GM23248 (cell line): ENCODE measurements at regions not wholly inside any gene's neighbourhood (a gene's known extent, or its start where the extent isn't known, plus 50 kb on each side); places are given as distances from the start of the nearest gene placed in this dataset.
"Not testable (repeated sequence)": the region's sequence is repeated elsewhere in the genome, so short reads cannot be mapped to it uniquely, and the experiment has no call there.

Experiments used
- DNase-seq: peaks from one replicate; pipeline ENCODE4 v3.0.0-alpha.2; 2015
- H2AFZ ChIP-seq: fragments of 200-600 bp; sonication (generic); 2 replicates; pipeline ENCODE4 v1.6.1; 2016; ENCODE audit warnings: antibody characterized with exemption
- H3F3A ChIP-seq: fragments of 200-600 bp; sonication (generic); 2 replicates; pipeline ENCODE4 v1.6.1; 2016; ENCODE audit warnings: mild to moderate bottlenecking, antibody characterized with exemption, mixed run types; ENCODE audit not compliant: insufficient read depth
- H3K27ac ChIP-seq: fragments of 200-600 bp; sonication (generic); 2 replicates; pipeline ENCODE4 v1.5.1; 2016; ENCODE audit warnings: mild to moderate bottlenecking
- H3K27me3 ChIP-seq: fragments of 200-600 bp; sonication (generic); replicated peaks from 2 replicates; pipeline ENCODE4 v1.6.1; 2016; ENCODE audit warnings: mild to moderate bottlenecking; ENCODE audit not compliant: insufficient read depth
- H3K36me3 ChIP-seq: fragments of 200-600 bp; sonication (generic); 2 replicates; pipeline ENCODE4 v1.6.1; 2016; ENCODE audit warnings: low read depth, mild to moderate bottlenecking
- H3K4me1 ChIP-seq: fragments of 200-600 bp; sonication (generic); 2 replicates; pipeline ENCODE4 v1.6.1; 2016; ENCODE audit warnings: mild to moderate bottlenecking; ENCODE audit not compliant: insufficient read depth
- H3K4me2 ChIP-seq: fragments of 200-600 bp; sonication (generic); one replicate; pipeline ENCODE4 v1.6.1; 2016; ENCODE audit warnings: mild to moderate bottlenecking; ENCODE audit not compliant: unreplicated experiment
- H3K4me3 ChIP-seq: fragments of 200-600 bp; sonication (generic); 2 replicates; pipeline ENCODE4 v1.5.1; 2016; ENCODE audit warnings: mild to moderate bottlenecking
- H3K79me2 ChIP-seq: fragments of 200-600 bp; sonication (generic); 2 replicates; pipeline ENCODE4 v1.6.1; 2016; ENCODE audit warnings: mild to moderate bottlenecking; ENCODE audit not compliant: insufficient read depth
- H3K9ac ChIP-seq: fragments of 200-600 bp; sonication (generic); 2 replicates; pipeline ENCODE4 v1.6.1; 2016; ENCODE audit warnings: mild to moderate bottlenecking
- H3K9me2 ChIP-seq: fragments of 200-600 bp; sonication (generic); 2 replicates; pipeline ENCODE4 v1.6.1; 2016; ENCODE audit warnings: mixed run types, mild to moderate bottlenecking, moderate library complexity; ENCODE audit not compliant: insufficient read depth
- H3K9me3 ChIP-seq: fragments of 200-600 bp; sonication (generic); one replicate; pipeline ENCODE4 v1.6.1; 2017; ENCODE audit warnings: low read depth
- H4K20me1 ChIP-seq: fragments of 200-600 bp; sonication (generic); 2 replicates; pipeline ENCODE4 v1.6.0; 2016; ENCODE audit not compliant: insufficient read depth
- EZH2 ChIP-seq: fragments of 200-600 bp; sonication (generic); IDR thresholded peaks from 2 replicates; pipeline ENCODE4 v1.6.1; 2018; ENCODE audit warnings: antibody characterized with exemption, mild to moderate bottlenecking; ENCODE audit not compliant: insufficient read depth, poor library complexity, severe bottlenecking
- EZH2phosphoT487 ChIP-seq: fragments of 200-600 bp; sonication (generic); IDR thresholded peaks from 2 replicates; pipeline ENCODE4 v1.6.1; 2018; ENCODE audit warnings: antibody characterized with exemption, moderate library complexity, mild to moderate bottlenecking, low read depth; ENCODE audit not compliant: insufficient read depth
- WGBS, 2 experiments: methylation state at CpG; one replicate each; pipeline ENCODE4 v1.1.6; 2015 to 2017; ENCODE audit warnings: low lambda C conversion rate in 2 of 2, low coverage in 1 of 2; ENCODE audit errors: missing lambda C conversion rate in 2 of 2; 5-methylcytosine and 5-hydroxymethylcytosine counted together
- in situ Hi-C: fragments of 300-500 bp; cut with MboI; formaldehyde crosslinking; loops from 2 replicates; pipeline ENCODE4 v1.15.0; 2020

DNA sequence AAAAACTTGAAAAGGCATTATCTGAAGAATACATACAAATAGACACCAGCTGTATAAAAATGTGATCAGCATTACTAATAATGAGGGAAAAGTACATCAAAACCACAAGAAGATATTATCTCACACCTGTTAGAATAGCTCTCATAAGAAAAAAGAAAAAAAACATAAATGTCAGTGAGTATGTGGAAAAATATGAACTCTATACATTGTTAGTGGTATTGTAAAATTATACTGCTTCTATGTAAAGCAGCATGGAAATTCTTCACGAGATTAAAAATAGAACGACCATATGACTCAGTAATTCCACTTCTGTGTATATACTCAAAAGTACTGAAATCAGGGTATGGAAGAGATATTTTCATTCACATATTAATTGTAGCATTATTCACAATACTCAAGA is 1146.4 kb downstream of the SLITRK5 start:
- no peaks in the 10 kb centered on the region for H3K9me2 ChIP-seq
- in situ Hi-C loops: no loop called here
- H3K27me3 ChIP-seq: no peaks in the 10 kb centered on the region
- TF ChIP-seq EZH2 (no peak), EZH2phosphoT487 (no peak)
- H3K9ac ChIP-seq: no peak overlapping the region
- peaks cover 2% of the 10 kb centered on the region for H3K9me3 ChIP-seq
- H3K79me2 ChIP-seq: no peaks in the 10 kb centered on the region
- no peaks in the 10 kb centered on the region for H3K4me1 ChIP-seq
- no peaks in the 10 kb centered on the region for H3K36me3 ChIP-seq
- DNase-seq: no peak
- H3K4me3 ChIP-seq: no peak overlapping the region
- WGBS, 2 experiments: 22 to 37% methylated on average over 2 of the region's 2 CpGs
- H3F3A ChIP-seq: no peaks in the 10 kb centered on the region
- H3K4me2 ChIP-seq: no peak overlapping the region
- no peaks in the 10 kb centered on the region for H4K20me1 ChIP-seq
- H2AFZ ChIP-seq: no peak overlapping the region
- H3K27ac ChIP-seq: no peak overlapping the region

DNA sequence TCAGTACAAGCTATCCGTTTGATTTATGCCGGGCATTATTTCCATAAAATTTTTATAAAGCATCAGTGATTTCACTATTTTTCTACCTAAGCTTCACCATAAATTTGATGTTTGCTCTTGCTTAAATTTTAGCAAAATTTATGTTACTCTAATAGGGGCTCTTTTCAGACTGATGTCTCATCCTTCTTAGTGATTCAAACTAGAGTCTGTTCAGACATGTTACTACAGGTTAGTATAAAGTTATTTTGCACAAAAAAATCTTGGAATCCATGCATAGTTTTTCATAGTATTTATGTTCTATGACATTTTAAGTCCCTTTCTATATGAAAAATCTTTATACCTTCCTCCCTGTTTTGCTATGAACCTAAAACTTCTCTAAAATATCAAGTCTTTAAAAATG is 1151.9 kb downstream of the SLITRK5 start:
- H3K9me2 ChIP-seq: no peaks in the 10 kb centered on the region
- WGBS, 2 experiments: 73% methylated on average over 2 of the region's 2 CpGs

DNA sequence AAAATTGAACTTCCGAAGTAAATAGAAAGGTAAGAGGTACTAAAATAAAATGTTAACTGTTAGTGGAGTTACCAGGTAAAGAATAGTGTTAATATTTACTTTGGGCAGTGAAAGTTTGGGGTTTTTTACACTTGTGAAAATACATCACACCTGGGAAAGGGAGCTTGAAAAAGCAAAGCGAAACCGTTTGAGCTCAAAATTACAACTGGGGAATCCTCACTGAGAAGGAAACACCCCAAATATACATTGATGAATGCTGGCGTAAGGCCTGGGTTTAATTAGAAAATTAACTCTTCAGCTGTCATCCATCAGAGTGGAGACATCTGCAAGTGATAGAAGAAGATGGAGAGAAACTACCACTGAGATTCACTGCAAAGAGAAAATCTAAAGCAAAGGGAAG is 1153.0 kb downstream of the SLITRK5 start:
- TF ChIP-seq EZH2: no peak
- no peak for TF ChIP-seq EZH2phosphoT487
- in situ Hi-C loops: no loop called here
- peaks cover 2% of the 10 kb centered on the region for H3K9me3 ChIP-seq
- H3K4me3 ChIP-seq: no peak overlapping the region
- no peak for DNase-seq
- H3K79me2 ChIP-seq: no peaks in the 10 kb centered on the region
- H3F3A ChIP-seq: no peaks in the 10 kb centered on the region
- no peak overlapping the region for H3K9ac ChIP-seq
- no peak overlapping the region for H2AFZ ChIP-seq
- no peaks in the 10 kb centered on the region for H3K27me3 ChIP-seq
- no peak overlapping the region for H3K4me2 ChIP-seq
- no peaks in the 10 kb centered on the region for H3K9me2 ChIP-seq
- 18 to 27% methylated on average over 4 of the region's 4 CpGs for WGBS, 2 experiments
- H3K27ac ChIP-seq: no peak overlapping the region
- H3K4me1 ChIP-seq: no peaks in the 10 kb centered on the region
- no peaks in the 10 kb centered on the region for H4K20me1 ChIP-seq
- no peaks in the 10 kb centered on the region for H3K36me3 ChIP-seq

More for the DNA sequence above, 1151.9 kb downstream of the SLITRK5 start:
- in situ Hi-C loops: no loop called here
- no peaks in the 10 kb centered on the region for H3K36me3 ChIP-seq
- H3K27me3 ChIP-seq: no peaks in the 10 kb centered on the region
- no peak overlapping the region for H3K27ac ChIP-seq
- no peak for DNase-seq
- no peak overlapping the region for H2AFZ ChIP-seq
- no peak overlapping the region for H3K4me2 ChIP-seq
- no peaks in the 10 kb centered on the region for H3K4me1 ChIP-seq
- TF ChIP-seq EZH2phosphoT487: no peak
- TF ChIP-seq EZH2: no peak
- H3K4me3 ChIP-seq: no peak overlapping the region
- H3K9me3 ChIP-seq: peaks cover 2% of the 10 kb centered on the region
- no peak overlapping the region for H3K9ac ChIP-seq
- H3F3A ChIP-seq: no peaks in the 10 kb centered on the region
- H4K20me1 ChIP-seq: no peaks in the 10 kb centered on the region
- H3K79me2 ChIP-seq: no peaks in the 10 kb centered on the region

DNA sequence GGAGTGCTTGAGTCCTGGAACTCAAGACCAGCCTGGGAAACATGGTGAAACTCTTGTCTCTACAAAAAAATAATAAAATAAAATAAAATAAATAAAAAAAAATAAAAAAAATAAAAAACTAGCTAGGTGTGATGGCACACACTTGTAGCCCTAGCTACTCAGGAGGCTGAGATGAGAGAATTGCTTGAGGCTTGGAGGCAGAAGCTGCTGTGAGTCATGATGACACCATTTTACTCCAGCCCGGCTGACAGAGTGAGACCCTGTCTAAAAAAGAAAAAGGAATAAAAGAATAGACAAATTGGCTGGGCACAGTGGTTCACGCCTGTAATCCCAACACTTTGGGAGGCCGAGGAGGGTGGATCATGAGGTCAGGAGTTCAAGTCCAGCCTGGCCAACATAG is 1168.9 kb downstream of the SLITRK5 start:
- WGBS, 2 experiments: 40 to 42% methylated on average over 3 of the region's 3 CpGs
- H3K9ac ChIP-seq: no peak overlapping the region
- H3K36me3 ChIP-seq: no peaks in the 10 kb centered on the region

DNA sequence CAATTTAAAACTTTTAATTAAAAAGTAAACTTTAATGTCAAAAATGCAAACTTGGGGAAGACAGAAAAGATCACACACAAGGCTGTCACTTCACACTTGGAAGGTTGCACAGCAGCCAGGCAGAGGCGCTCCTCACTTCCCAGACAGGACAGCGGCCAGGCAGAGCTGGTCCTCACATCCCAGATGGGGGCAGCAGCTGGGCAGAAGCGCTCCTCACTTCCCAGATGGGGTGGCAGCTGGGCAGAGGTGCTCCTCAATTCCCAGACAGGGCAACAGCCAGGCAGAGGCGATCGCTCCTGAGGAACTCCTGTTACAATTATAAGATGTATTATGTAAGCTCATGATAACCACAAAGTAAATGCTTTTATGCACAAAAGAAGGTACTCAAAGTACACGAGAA is 1181.1 kb downstream of the SLITRK5 start:
- H3K79me2 ChIP-seq, H3K36me3 ChIP-seq, H3K27ac ChIP-seq, DNase-seq, H4K20me1 ChIP-seq, H3K9ac ChIP-seq, H3K9me2 ChIP-seq, in situ Hi-C loops, H3K27me3 ChIP-seq, H3K4me3 ChIP-seq, H3K4me1 ChIP-seq, H3F3A ChIP-seq, H3K4me2 ChIP-seq, H2AFZ ChIP-seq, H3K9me3 ChIP-seq: not testable (repeated sequence)
- 40 to 49% methylated on average over 6 of the region's 6 CpGs for WGBS, 2 experiments

More for the DNA sequence above, 1168.9 kb downstream of the SLITRK5 start:
- Histone ChIP-seq H3K4me3 (no peak overlapping the region), H3K9me3 (no peaks in the 10 kb centered on the region), H2AFZ (no peak overlapping the region), H3K4me2 (no peak overlapping the region), H4K20me1 (no peaks in the 10 kb centered on the region), H3K27ac (no peak overlapping the region), H3K9me2 (no peaks in the 10 kb centered on the region), H3F3A (no peaks in the 10 kb centered on the region), H3K4me1 (no peaks in the 10 kb centered on the region), H3K79me2 (no peaks in the 10 kb centered on the region), H3K27me3 (no peaks in the 10 kb centered on the region)
- TF ChIP-seq EZH2phosphoT487 (no peak), EZH2 (no peak)
- in situ Hi-C loops: no loop called here
- no peak for DNase-seq
